Lung (tissue), 11 donors: ENCODE measurements at regions not wholly inside any gene's neighbourhood (a gene's known extent, or its start where the extent isn't known, plus 50 kb on each side); places are given as distances from the start of the nearest gene placed in this dataset.

ENCODE experiments used
- ATAC-seq: fragments of 200-7000 bp; cut with Tn5 transposase; one replicate; pipeline ENCODE4 v1.9.1; 2020; ENCODE audit warnings: moderate number of reproducible peaks; ENCODE audit not compliant: insufficient read depth, low FRiP score
- DNase-seq, 3 donors: peaks; one replicate each; pipeline ENCODE4 v3.0.0-alpha.2; 2013 to 2017
- H3K27ac ChIP-seq, 2 donors: one replicate each; pipeline ENCODE4 v1.5.1; 2013; ENCODE audit warnings: mild to moderate bottlenecking in 2 of 2, moderate library complexity in 2 of 2, control low read depth in 1 of 2, inconsistent platforms in 1 of 2, low read depth in 1 of 2, low read length in 1 of 2
- H3K27me3 ChIP-seq, 3 donors: one replicate each; pipeline ENCODE4 v1.5.1; 2013; ENCODE audit warnings: low read length in 2 of 3; ENCODE audit not compliant: control insufficient read depth in 3 of 3, insufficient read depth in 3 of 3
- H3K36me3 ChIP-seq, 4 donors: one replicate each; pipeline ENCODE4 v1.5.1; 2013; ENCODE audit warnings: low read length in 4 of 4, mild to moderate bottlenecking in 1 of 4, moderate library complexity in 1 of 4; ENCODE audit not compliant: control insufficient read depth in 4 of 4, insufficient read depth in 4 of 4
- H3K4me1 ChIP-seq, 5 donors: one replicate each; pipeline ENCODE4 v1.5.1; 2013; ENCODE audit warnings: low read length in 5 of 5, mild to moderate bottlenecking in 2 of 5, moderate library complexity in 1 of 5; ENCODE audit not compliant: control insufficient read depth in 5 of 5, insufficient read depth in 5 of 5
- H3K4me3 ChIP-seq: one replicate; pipeline ENCODE4 v1.5.1; 2013; ENCODE audit warnings: mild to moderate bottlenecking, control low read depth, moderate library complexity
- H3K9ac ChIP-seq, 2 donors: one replicate each; pipeline ENCODE4 v1.5.1; 2013; ENCODE audit warnings: low read length in 2 of 2, control low read depth in 1 of 2; ENCODE audit not compliant: insufficient read depth in 1 of 2
- H3K9me3 ChIP-seq, 4 donors: one replicate each; pipeline ENCODE4 v1.5.1; 2013; ENCODE audit warnings: low read length in 3 of 4, mild to moderate bottlenecking in 1 of 4, moderate library complexity in 1 of 4; ENCODE audit not compliant: control insufficient read depth in 4 of 4, insufficient read depth in 3 of 4
- CTCF ChIP-seq: IDR thresholded peaks from 2 replicates; pipeline ENCODE4 v1.5.1; 2012; ENCODE audit warnings: mild to moderate bottlenecking; ENCODE audit errors: control extremely low read depth, extremely low read depth
- WGBS, 2 donors: extraction: QIAGEN DNeasy Blood & Tissue Kit; methylation state at CpG; one replicate each; pipeline ENCODE4 v1.1.7; 2013; 5-methylcytosine and 5-hydroxymethylcytosine counted together
- donor health status: control.
- donor health status: control.
- donor health status: Bipolar disorder and iron deficiency.
- donor health status: healthy.
- donor health status: DM: yes; HTN: yes; CAD: no.

GRCh38 chr2:207395535-207396251 is 134.1 kb upstream of the CREB1 start:
- H3K9ac ChIP-seq, result no peak overlapping the region
- WGBS, 2 donors, result 86 to 95% methylated on average over 2 of the region's 2 CpGs

GRCh38 chr2:207397917-207398655 is 131.7 kb upstream of the CREB1 start:
- TF ChIP-seq CTCF, result no peak
- WGBS, 2 donors, result 85 to 91% methylated on average over 9 of the region's 9 CpGs
- no peak for ATAC-seq
- no peaks in the 10 kb centered on the region for H3K27me3 ChIP-seq
- no peak overlapping the region for H3K4me3 ChIP-seq
- no peaks in the 10 kb centered on the region for H3K36me3 ChIP-seq
- H3K9ac ChIP-seq, result no peak overlapping the region
- DNase-seq, result no peak
- peaks cover 0 to 4% (median 0%) of the 10 kb centered on the region in 5 donors for H3K4me1 ChIP-seq
- no peaks in the 10 kb centered on the region for H3K9me3 ChIP-seq
- H3K27ac ChIP-seq, result no peak overlapping the region

More at GRCh38 chr2:207395535-207396251, 134.1 kb upstream of the CREB1 start:
- no peaks in the 10 kb centered on the region for H3K27me3 ChIP-seq
- no peak for TF ChIP-seq CTCF
- ATAC-seq (no peak), DNase-seq (no peak)
- H3K4me3 ChIP-seq, result no peak overlapping the region
- peaks cover 0 to 4% (median 0%) of the 10 kb centered on the region in 5 donors for H3K4me1 ChIP-seq
- no peaks in the 10 kb centered on the region for H3K36me3 ChIP-seq
- peak overlapping the region in 1 of 2 donors; percentile 66 for H3K27ac ChIP-seq
- H3K9me3 ChIP-seq, result no peaks in the 10 kb centered on the region

- Histone ChIP-seq H3K4me1 (peaks cover 0 to 4% (median 0%) of the 10 kb centered on the region in 5 donors), H3K27ac (no peak overlapping the region), H3K9ac (no peak overlapping the region), H3K9me3 (no peaks in the 10 kb centered on the region), H3K4me3 (no peak overlapping the region), H3K27me3 (no peaks in the 10 kb centered on the region), H3K36me3 (no peaks in the 10 kb centered on the region)
- WGBS, 2 donors, result 76 to 88% methylated on average over 2 of the region's 2 CpGs
- ATAC-seq (no peak), DNase-seq (no peak)
- TF ChIP-seq CTCF, result no peak
Measured at GRCh38 chr2:207399301-207399700, 130.5 kb upstream of the CREB1 start.
